OCI-LY7 (cell line): ENCODE measurements at regions not wholly inside any gene's neighbourhood (a gene's known extent, or its start where the extent isn't known, plus 50 kb on each side); places are given as distances from the start of the nearest gene placed in this dataset.

Experiments used
- CTCF ChIP-seq: fragments of 200-600 bp; sonication (generic); conservative IDR thresholded peaks from 2 replicates; pipeline ENCODE4 v1.5.1; 2014; ENCODE audit warnings: mild to moderate bottlenecking, antibody characterized with exemption, low read length, moderate library complexity, mixed read lengths
- EZH2phosphoT487 ChIP-seq: fragments of 200-600 bp; sonication (generic); IDR thresholded peaks from 2 replicates; pipeline ENCODE4 v1.6.1; 2018; ENCODE audit warnings: low read depth, borderline replicate concordance, mild to moderate bottlenecking, mixed run types, antibody characterized with exemption, low read length, moderate library complexity, mixed read lengths

GRCh38 chr20:22513574-22513973 is 70.8 kb downstream of the FOXA2 start:
- TF ChIP-seq CTCF (no peak), EZH2phosphoT487 (no peak)
